ENCODE measurements at regions not wholly inside any gene's neighbourhood (a gene's known extent, or its start where the extent isn't known, plus 50 kb on each side); places are given as distances from the start of the nearest gene placed in this dataset.
"Not testable (repeated sequence)": the region's sequence is repeated elsewhere in the genome, so short reads cannot be mapped to it uniquely, and the experiment has no call there.

DNA sequence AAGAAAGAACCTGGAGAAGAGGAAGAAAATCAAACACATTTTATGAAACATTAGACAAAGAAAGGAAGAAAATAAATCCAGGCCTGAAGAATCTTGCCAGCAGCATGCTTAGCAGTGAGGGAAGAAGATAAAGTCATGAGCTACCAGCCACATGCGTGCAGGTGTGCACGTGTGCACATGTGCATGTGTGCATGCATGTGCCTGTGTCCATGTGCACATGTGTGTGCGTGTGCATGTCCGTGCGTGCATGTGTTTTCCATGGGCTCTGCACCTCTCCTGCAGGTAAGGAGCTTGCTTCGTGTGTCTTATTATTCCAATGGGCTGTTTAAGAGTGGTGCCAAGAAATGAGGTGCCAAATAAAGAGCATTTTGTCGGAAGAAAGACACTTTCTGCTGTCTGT, 322.2 kb downstream of the FGFR2 start:
- no peak overlapping the region for H3K4me3 ChIP-seq (ENCODE audit: low read depth in 1 of 2, low read length in 1 of 2)
- no peaks in the 10 kb centered on the region for H3K4me1 ChIP-seq (ENCODE audit: control insufficient read depth in 1 of 2, insufficient read depth in 1 of 2, low read depth in 1 of 2, low read length in 1 of 2)
- TF ChIP-seq, protein P1, sequence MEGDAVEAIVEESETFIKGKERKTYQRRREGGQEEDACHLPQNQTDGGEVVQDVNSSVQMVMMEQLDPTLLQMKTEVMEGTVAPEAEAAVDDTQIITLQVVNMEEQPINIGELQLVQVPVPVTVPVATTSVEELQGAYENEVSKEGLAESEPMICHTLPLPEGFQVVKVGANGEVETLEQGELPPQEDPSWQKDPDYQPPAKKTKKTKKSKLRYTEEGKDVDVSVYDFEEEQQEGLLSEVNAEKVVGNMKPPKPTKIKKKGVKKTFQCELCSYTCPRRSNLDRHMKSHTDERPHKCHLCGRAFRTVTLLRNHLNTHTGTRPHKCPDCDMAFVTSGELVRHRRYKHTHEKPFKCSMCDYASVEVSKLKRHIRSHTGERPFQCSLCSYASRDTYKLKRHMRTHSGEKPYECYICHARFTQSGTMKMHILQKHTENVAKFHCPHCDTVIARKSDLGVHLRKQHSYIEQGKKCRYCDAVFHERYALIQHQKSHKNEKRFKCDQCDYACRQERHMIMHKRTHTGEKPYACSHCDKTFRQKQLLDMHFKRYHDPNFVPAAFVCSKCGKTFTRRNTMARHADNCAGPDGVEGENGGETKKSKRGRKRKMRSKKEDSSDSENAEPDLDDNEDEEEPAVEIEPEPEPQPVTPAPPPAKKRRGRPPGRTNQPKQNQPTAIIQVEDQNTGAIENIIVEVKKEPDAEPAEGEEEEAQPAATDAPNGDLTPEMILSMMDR (IDR thresholded peaks at IDR 0.05): no peak

DNA sequence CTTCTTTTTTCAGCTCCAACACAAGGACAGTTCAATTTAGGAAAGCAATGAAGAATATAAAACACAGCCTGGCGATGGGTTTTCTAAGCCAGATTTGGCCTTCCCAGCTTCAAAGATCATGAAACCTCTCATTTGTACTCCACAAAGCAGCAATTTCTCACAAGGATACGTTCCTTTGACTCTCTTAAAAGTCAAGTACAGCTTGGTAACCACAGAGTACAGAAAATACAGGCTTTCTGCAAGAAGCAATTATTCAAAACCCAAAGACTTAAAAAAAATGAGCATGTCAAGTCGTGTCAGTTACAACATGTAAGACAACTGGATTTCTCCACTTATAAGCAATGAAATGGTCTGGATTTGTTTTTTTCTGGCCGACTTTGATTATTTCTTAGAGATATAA, 321.4 kb downstream of the FGFR2 start:
- no peak overlapping the region for H3K4me3 ChIP-seq (ENCODE audit: low read depth in 1 of 2, low read length in 1 of 2)

More for the DNA sequence above, 322.2 kb downstream of the FGFR2 start:
- no peaks in the 10 kb centered on the region for H3K36me3 ChIP-seq
- H3K27me3 ChIP-seq: peaks cover 12% of the 10 kb centered on the region
- no peak overlapping the region for H3K27ac ChIP-seq
- H3K9me3 ChIP-seq: no peaks in the 10 kb centered on the region

DNA sequence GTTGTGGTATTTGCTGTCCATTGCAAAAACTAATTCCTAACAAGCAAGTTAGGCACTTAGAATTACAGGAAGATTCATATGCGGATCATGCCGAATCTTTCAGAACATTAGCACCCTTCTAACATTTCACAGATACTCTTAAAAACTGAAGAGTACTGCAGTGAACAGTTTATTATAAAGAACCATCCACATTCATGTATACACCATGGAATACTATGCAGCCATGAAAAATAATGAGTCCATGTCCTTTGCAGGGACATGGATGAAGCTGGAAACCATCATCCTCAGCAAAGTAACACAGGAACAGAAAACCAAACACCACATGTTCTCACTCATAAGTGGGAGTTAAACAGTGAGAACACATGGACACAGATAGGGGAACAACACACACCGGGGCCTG, 319.9 kb downstream of the FGFR2 start:
- not testable (repeated sequence) for H3K4me1 ChIP-seq (ENCODE audit: control insufficient read depth in 1 of 2, insufficient read depth in 1 of 2, low read depth in 1 of 2, low read length in 1 of 2); H3K27me3 ChIP-seq; H3K4me3 ChIP-seq (ENCODE audit: low read depth in 1 of 2, low read length in 1 of 2); H3K36me3 ChIP-seq; H3K9me3 ChIP-seq; H3K27ac ChIP-seq

More for the DNA sequence above, 321.4 kb downstream of the FGFR2 start:
- TF ChIP-seq, protein P1 (IDR thresholded peaks at IDR 0.05): no peak
- peaks cover 10% of the 10 kb centered on the region for H3K27me3 ChIP-seq
- no peaks in the 10 kb centered on the region for H3K9me3 ChIP-seq
- H3K4me1 ChIP-seq (ENCODE audit: control insufficient read depth in 1 of 2, insufficient read depth in 1 of 2, low read depth in 1 of 2, low read length in 1 of 2): no peaks in the 10 kb centered on the region
- H3K36me3 ChIP-seq: no peaks in the 10 kb centered on the region
- no peak overlapping the region for H3K27ac ChIP-seq

DNA sequence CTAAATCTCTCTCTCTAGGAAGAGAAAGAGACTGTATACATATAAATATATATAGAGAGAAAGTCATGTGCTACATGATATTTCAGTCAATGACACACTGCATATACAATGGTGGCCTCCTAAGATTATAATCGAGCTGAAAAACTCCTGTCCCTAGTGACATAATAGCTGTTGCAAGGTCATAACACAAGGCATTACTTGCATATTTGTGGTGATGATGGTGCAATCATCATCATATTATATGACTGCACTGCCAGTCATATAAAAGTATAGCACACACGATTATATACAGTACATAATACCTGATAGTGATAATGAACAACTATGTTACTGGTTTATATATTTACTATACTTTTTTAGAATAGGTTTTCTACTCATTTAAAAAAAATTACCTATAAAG, 316.7 kb downstream of the FGFR2 start:
- H3K4me1 ChIP-seq (ENCODE audit: control insufficient read depth in 1 of 2, insufficient read depth in 1 of 2, low read depth in 1 of 2, low read length in 1 of 2): no peaks in the 10 kb centered on the region
- no peak overlapping the region for H3K4me3 ChIP-seq (ENCODE audit: low read depth in 1 of 2, low read length in 1 of 2)
- TF ChIP-seq, protein P1 (IDR thresholded peaks at IDR 0.05): no peak
- H3K9me3 ChIP-seq: no peaks in the 10 kb centered on the region
- no peaks in the 10 kb centered on the region for H3K36me3 ChIP-seq
- peaks cover under 1% of the 10 kb centered on the region for H3K27me3 ChIP-seq
- H3K27ac ChIP-seq: no peak overlapping the region

DNA sequence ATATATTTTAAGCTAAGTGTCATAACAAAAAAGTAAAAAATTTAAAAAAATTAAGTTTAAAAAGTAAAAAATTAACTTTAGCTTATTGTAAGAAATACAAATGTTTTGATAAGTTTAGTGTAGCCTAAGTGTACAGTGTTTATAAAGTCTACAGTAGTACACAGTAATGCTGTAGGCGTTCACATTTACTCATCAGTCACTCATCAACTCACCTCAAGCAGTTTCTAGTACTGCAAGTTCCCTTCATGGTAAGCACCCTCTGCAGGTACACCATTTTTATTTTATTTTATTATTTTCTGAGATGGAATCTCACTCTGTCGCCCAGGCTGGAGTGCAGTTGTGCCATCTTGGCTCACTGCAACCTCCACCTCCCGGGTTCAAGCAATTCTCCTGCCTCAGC, 316.0 kb downstream of the FGFR2 start:
- no peak overlapping the region for H3K27ac ChIP-seq
- H3K27me3 ChIP-seq: no peaks in the 10 kb centered on the region
- H3K4me1 ChIP-seq (ENCODE audit: control insufficient read depth in 1 of 2, insufficient read depth in 1 of 2, low read depth in 1 of 2, low read length in 1 of 2): no peaks in the 10 kb centered on the region
- TF ChIP-seq, protein P1 (IDR thresholded peaks at IDR 0.05): no peak
- H3K4me3 ChIP-seq (ENCODE audit: low read depth in 1 of 2, low read length in 1 of 2): no peak overlapping the region
- H3K36me3 ChIP-seq: no peaks in the 10 kb centered on the region
- H3K9me3 ChIP-seq: no peaks in the 10 kb centered on the region

DNA sequence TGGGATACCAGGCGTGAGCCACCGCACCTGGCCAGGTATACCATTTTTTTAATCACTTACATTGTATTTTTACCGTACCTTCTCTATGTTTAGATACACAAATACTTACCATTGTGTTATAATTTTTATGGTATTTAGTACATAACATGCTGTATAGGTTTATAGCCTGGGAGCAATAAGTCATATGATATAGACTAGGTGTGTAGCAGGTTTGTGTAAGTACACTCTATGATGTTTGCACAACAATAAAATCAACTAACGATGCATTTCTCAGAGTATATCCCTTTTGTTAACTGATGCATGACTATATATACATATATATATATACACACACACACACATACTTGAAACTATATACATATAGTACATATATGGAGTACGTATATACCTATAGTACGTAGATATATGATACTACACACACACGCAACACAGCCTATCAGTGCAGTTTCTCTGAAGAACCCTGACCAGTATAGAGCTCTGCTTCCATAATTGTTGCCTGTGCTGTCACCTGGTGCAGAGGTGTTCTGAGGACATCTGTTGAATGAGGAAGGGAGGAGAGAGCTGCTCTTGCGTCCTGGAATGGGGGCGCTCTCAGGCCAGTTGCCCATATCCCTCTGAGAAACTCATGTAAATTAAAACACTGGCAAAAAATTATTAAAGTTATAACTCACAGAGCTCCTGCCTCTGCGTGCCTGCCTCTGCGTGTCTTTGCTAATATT, 315.3 kb downstream of the FGFR2 start:
- Histone ChIP-seq H3K36me3 (no peaks in the 10 kb centered on the region), H3K27me3 (no peaks in the 10 kb centered on the region), H3K4me3 (ENCODE audit: low read depth in 1 of 2, low read length in 1 of 2) (no peak overlapping the region), H3K4me1 (ENCODE audit: control insufficient read depth in 1 of 2, insufficient read depth in 1 of 2, low read depth in 1 of 2, low read length in 1 of 2) (no peaks in the 10 kb centered on the region), H3K9me3 (no peaks in the 10 kb centered on the region), H3K27ac (no peak overlapping the region)
- TF ChIP-seq, protein P1 (IDR thresholded peaks at IDR 0.05): no peak

Measured in neutrophil (primary cell).